ENCODE measurements at regions not wholly inside any gene's neighbourhood (a gene's known extent, or its start where the extent isn't known, plus 50 kb on each side); places are given as distances from the start of the nearest gene placed in this dataset.

GRCh38 chr11:91756829-91757480 lies 467.7 kb upstream of the FAT3 start:
- Histone ChIP-seq H3K4me3 (replicated peaks in 1 of 3; ENCODE audit: low read depth in 2 of 3, low read length in 3 of 3) (no peak overlapping the region), H4K20me1 (ENCODE audit: insufficient read depth, low read length) (no peaks in the 10 kb centered on the region), H3K9ac (ENCODE audit: insufficient read depth, low read length, poor library complexity, severe bottlenecking) (no peak overlapping the region), H3K27ac (ENCODE audit: low read depth in 1 of 2, low read length in 2 of 2) (no peak overlapping the region), H3K4me1 (ENCODE audit: control insufficient read depth in 1 of 2, insufficient read depth in 2 of 2, low read length in 2 of 2) (no peaks in the 10 kb centered on the region), H3K4me2 (replicated peaks; ENCODE audit: extremely low read depth, low read length, poor library complexity, severe bottlenecking) (no peak overlapping the region), H3K36me3 (replicated peaks in 1 of 2; ENCODE audit: control insufficient read depth in 1 of 2, insufficient read depth in 2 of 2, low read length in 2 of 2) (no peaks in the 10 kb centered on the region), H2AFZ (ENCODE audit: insufficient read depth, low read depth, low read length, poor library complexity, severe bottlenecking) (no peak overlapping the region), H3K9me3 (replicated peaks in 1 of 2; ENCODE audit: control insufficient read depth in 1 of 2, insufficient read depth in 1 of 2, low read length in 2 of 2) (peaks cover 0 to 10% of the 10 kb centered on the region in 2 donors), H3K27me3 (ENCODE audit: control insufficient read depth in 2 of 2, insufficient read depth in 2 of 2, low read length in 2 of 2) (no peaks in the 10 kb centered on the region), H3K79me2 (ENCODE audit: insufficient read depth, low read length) (no peaks in the 10 kb centered on the region)
- WGBS (ENCODE audit: insufficient coverage), result no CpG with 5 or more reads among the region's 1 CpG
- Mint-ChIP-seq H3K27ac (no peak overlapping the region), H3K9me3 (peaks cover 0 to 3% (median 0%) of the 10 kb centered on the region in 7 donors), H3K27me3 (ENCODE audit: low read depth in 3 of 3) (no peaks in the 10 kb centered on the region), H3K4me1 (no peaks in the 10 kb centered on the region), H3K36me3 (no peaks in the 10 kb centered on the region), H3K4me3 (no peak overlapping the region)
- intact Hi-C loops (cut with micrococcal nuclease), result no loop called here
- no peak for DNase-seq
- TF ChIP-seq, protein P1, sequence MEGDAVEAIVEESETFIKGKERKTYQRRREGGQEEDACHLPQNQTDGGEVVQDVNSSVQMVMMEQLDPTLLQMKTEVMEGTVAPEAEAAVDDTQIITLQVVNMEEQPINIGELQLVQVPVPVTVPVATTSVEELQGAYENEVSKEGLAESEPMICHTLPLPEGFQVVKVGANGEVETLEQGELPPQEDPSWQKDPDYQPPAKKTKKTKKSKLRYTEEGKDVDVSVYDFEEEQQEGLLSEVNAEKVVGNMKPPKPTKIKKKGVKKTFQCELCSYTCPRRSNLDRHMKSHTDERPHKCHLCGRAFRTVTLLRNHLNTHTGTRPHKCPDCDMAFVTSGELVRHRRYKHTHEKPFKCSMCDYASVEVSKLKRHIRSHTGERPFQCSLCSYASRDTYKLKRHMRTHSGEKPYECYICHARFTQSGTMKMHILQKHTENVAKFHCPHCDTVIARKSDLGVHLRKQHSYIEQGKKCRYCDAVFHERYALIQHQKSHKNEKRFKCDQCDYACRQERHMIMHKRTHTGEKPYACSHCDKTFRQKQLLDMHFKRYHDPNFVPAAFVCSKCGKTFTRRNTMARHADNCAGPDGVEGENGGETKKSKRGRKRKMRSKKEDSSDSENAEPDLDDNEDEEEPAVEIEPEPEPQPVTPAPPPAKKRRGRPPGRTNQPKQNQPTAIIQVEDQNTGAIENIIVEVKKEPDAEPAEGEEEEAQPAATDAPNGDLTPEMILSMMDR (IDR thresholded peaks at IDR 0.05), result no peak

DNA sequence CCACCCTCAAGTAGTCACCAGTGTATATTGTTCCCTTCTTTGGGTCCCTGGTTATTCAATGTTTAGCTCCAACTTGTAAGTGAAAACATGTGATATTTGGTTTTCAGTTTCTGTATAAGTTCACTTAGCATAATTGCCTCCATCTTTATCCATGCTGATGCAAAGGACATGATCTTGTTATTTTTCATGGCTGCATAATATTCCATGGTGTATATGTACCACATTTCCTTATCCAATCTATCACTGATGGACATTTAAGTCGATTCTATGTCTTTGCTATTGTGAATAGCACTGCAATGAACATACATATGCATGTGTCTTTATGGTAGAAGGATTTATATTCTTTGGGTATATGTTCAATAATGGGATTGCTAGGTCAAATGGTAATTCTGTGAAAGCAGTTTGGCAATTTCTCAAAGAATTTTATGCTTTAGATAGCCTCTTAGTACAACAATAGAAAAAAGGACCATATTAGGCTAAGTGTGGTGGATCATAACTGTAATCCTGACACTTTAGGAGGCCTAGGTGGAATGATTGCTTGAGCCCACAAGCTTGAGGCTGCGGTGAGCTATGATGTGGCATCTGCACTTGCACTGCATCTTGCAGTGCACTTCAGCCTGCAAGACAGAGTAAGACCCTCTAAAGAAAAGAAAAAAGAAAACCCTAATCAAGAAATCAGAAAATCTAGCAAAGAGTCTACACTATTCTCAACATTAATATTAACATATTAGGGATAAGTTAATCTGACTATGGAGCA lies 468.5 kb upstream of the FAT3 start:
- H3K9ac ChIP-seq (ENCODE audit: insufficient read depth, low read length, poor library complexity, severe bottlenecking), result no peak overlapping the region
- no peaks in the 10 kb centered on the region for H3K36me3 ChIP-seq (replicated peaks in 1 of 2; ENCODE audit: control insufficient read depth in 1 of 2, insufficient read depth in 2 of 2, low read length in 2 of 2)
- no peak overlapping the region for H3K4me3 Mint-ChIP-seq
- H3K4me1 Mint-ChIP-seq, result no peaks in the 10 kb centered on the region
- H2AFZ ChIP-seq (ENCODE audit: insufficient read depth, low read depth, low read length, poor library complexity, severe bottlenecking), result no peak overlapping the region
- H3K27me3 ChIP-seq (ENCODE audit: control insufficient read depth in 2 of 2, insufficient read depth in 2 of 2, low read length in 2 of 2), result no peaks in the 10 kb centered on the region
- no peaks in the 10 kb centered on the region for H4K20me1 ChIP-seq (ENCODE audit: insufficient read depth, low read length)
- WGBS (ENCODE audit: insufficient coverage), result no CpG with 5 or more reads among the region's 2 CpGs
- H3K27me3 Mint-ChIP-seq (ENCODE audit: low read depth in 3 of 3), result no peaks in the 10 kb centered on the region
- H3K9me3 ChIP-seq (replicated peaks in 1 of 2; ENCODE audit: control insufficient read depth in 1 of 2, insufficient read depth in 1 of 2, low read length in 2 of 2), result peaks cover 0 to 10% of the 10 kb centered on the region in 2 donors
- H3K4me1 ChIP-seq (ENCODE audit: control insufficient read depth in 1 of 2, insufficient read depth in 2 of 2, low read length in 2 of 2), result no peaks in the 10 kb centered on the region
- no peak overlapping the region for H3K4me2 ChIP-seq (replicated peaks; ENCODE audit: extremely low read depth, low read length, poor library complexity, severe bottlenecking)
- H3K36me3 Mint-ChIP-seq, result no peaks in the 10 kb centered on the region
- TF ChIP-seq, protein P1 (IDR thresholded peaks at IDR 0.05), result no peak
- no peak overlapping the region for H3K4me3 ChIP-seq (replicated peaks in 1 of 3; ENCODE audit: low read depth in 2 of 3, low read length in 3 of 3)
- intact Hi-C loops (cut with micrococcal nuclease), result no loop called here
- no peaks in the 10 kb centered on the region for H3K79me2 ChIP-seq (ENCODE audit: insufficient read depth, low read length)
- peaks cover 0 to 3% (median 0%) of the 10 kb centered on the region in 7 donors for H3K9me3 Mint-ChIP-seq
- no peak for DNase-seq
- H3K27ac ChIP-seq (ENCODE audit: low read depth in 1 of 2, low read length in 2 of 2), result no peak overlapping the region
- no peak overlapping the region for H3K27ac Mint-ChIP-seq

Data from CD14-positive monocyte (primary cell).